Stimulated activated CD8-positive, alpha-beta memory T cell treated with anti-CD3 and anti-CD28 coated beads, Interleukin-7, amount 100 ng/mL, for 4 hours (primary cell): ENCODE measurements at regions not wholly inside any gene's neighbourhood (a gene's known extent, or its start where the extent isn't known, plus 50 kb on each side); places are given as distances from the start of the nearest gene placed in this dataset.

Experiments used
- DNase-seq, 2 donors: peaks; one replicate each; pipeline ENCODE4 v3.0.0-alpha.2; 2020; ENCODE audit warnings: low read depth in 2 of 2

DNA sequence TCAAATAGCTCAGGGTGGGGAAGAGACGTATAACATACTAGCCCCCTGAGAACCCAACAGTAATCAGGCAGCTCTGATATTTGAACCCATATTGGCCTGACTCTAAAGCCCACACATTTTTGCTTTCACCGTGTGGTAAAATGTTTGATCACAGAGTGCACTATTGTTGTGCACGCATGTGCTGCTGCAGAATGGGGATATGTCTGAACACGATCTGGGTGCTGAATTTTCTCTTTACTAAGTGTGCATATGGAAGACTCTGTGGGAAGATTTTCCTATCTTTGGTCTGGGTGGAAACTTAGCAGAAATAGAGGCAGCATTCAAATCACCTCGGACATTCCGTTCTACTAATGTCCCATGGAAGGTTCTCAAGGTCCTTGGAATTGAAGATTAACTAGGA lies 800.1 kb downstream of the TFAP2A start:
- DNase-seq = no peak

DNA sequence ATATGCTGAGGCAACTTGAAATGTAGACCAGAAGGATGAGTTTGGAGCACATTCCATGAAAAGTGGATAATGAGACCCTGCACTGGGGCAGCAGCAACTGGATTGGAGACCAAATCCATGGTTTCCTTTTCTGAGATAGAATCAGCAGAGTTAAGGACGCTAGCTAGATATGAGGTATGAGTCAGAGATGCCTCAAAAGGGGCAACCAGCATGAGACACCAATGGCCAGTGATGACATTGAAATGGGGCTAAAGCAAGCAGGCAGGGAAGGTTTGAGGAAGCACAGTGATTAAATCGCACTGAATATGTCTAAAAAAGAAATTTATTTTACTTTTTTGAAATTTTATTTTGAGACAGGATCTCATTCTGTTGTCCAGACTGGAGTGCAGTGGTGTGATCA lies 802.4 kb downstream of the TFAP2A start:
- DNase-seq = no peak

DNA sequence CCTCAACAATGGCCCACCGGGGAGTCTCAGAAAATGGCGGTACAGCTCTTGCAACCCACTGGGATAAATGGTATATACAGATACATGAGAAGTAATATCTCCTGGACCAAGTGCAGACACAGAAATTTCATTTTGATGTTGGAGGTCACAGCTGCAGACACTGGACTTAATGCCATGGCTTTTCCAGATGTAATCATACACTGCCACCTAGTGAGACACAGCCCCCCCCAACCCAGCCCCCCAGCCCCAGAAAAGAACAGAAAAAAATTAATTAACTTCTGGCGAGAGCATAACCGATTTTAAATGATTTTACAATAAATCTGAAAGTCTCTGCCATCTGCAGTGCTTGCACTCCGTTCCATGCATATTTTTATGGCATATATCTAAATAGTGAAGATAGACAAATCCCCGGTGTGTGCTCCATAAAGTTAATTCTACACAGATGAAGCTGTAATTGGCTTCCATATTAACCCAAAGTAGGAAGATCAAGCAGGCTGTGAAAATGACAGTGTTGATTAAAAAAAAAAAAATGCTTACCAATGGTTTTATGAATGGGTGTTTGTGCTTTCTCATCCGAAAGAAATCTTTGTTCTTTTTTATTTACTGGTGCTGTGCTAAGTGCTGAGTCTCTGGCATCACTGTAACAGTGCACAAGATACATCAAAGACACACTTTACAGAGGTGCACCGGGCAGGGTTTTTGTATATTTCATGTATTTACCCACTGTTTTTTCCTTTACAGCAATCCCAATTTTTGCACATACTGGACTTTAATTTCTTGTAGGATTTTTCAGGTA lies 804.1 kb downstream of the TFAP2A start:
- DNase-seq = no peak

DNA sequence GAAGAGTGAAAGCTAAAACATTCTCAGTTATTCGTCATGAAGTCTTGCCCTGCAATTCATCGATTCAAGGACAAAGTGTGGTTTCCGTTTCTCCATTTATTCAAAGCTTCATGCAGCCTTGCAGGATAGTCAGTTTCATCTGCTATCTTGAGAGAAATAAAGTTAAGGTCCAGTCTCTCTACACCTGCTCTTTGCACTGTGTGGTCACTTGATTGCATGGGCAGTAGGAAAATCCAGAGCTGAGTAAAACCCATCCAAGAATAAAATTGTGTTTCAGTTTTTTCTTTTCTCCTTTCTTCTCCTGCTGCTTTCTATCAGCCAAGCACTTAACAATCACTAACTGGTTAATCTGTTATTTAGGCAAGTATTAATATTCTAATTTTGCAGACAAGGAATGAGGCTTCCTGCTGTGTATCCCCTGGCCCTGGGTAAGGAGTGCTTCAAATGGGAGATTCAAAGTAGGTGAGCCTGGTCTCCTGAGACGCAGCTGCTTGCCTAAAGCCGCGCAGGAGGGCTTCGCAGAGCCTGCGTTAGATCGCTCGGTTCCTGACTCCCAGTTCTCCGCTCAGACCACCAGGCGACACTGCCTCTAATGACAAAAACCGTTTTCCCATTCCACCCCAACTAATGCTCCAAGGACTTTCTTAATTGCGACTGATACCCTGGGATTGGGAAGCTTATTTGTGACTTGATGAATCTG lies 808.3 kb downstream of the TFAP2A start:
- no peak for DNase-seq

DNA sequence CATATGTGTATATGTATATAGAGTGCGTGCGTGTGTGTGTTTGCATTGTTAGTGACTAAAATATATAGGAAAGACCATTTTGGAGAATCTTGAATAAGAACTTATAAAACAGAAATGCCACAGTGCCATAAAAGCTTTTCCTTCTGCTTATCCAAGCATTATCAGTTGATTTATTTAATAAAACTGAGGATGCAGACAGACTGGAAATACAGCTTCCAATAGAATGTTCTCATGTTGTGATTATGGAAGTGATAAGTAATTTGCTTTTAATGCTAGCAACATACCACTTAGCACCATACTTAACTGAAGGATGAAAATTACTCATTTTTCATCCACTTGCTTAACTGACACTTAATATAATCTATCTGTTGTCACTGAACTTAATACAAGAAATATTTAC lies 820.1 kb downstream of the TFAP2A start:
- no peak for DNase-seq

DNA sequence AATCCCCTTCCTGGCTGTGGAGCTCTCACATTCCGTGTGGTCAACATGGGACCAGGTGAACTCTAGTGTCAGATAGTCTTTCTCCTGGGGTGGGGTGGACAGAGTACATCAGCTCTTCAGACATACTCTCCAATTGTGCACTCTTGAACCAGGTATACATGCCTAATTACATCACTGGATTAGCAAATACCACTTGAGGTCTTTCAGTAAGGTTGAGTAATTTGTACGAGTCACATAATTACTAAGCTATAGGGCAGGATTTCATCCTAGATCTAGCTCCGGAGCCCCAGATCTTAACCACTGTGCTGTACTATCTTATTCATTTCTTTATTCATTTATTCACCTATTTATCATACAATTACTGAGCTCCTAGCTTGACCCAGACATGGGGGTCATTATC lies 821.3 kb downstream of the TFAP2A start:
- no peak for DNase-seq

DNA sequence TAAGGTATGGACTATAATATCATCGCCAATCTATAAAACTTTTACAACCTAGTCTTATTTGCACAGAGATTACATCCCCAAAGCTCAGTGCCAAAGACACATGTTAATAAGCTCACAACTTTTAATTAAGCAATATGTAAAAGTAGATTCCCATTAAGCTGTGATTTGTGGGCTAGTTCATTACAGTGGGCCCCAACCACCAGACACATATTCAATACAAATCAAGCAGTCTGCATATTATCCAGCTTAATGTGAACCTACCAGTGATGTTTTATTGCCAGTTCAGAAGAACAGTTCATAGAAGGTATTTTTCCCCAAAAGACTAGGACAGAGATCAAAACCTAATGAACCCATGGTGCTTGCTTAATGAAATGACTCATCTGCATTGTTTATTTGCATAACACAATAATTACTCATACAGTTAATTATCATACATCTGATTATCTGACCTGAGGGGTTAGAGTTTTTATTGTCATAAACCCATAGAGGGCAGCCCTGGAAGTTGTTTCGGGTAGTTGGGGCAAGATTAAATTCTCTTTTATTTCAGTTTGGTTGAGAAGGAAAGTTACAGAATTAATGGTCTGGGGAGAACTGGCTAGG lies 831.0 kb downstream of the TFAP2A start:
- DNase-seq = no peak

DNA sequence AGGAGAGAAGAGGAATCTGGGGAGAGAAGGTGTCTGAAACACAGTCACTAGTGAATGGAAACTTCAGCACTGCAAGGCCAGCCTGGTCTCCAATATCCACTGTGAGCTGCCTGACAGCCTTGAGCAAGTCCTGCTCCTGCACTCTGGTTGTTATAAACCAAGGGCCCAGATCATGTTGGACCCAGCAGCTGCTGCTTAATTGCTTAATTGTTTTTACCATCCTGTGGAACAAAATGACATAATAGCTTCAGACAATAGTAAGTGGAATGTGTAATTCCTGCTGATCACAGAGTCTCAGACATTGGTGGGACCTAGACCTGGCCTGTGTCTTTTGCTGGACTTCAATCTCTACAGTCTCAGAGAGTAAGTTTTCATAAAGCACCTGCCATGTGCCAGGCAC lies 833.7 kb downstream of the TFAP2A start:
- no peak for DNase-seq

DNA sequence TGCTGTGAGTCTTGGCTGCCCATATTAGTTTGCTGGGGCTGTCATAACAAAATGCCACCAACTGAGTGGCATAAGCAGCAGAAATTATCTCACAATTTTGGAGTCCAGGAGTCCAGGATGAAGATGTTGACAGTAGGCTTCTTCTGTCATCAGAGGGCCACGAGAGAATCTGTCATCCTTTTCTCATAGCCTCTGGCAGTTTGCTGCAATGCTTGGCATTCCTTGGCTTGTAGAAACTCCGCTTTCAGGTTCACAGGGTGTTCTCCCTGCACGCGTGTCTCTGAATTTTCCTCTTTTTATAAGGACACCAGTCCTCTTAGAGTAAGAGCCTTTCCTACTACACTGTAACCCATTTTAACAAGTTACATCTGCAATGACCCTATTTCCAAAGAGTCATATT lies 838.4 kb downstream of the TFAP2A start:
- no peak for DNase-seq

DNA sequence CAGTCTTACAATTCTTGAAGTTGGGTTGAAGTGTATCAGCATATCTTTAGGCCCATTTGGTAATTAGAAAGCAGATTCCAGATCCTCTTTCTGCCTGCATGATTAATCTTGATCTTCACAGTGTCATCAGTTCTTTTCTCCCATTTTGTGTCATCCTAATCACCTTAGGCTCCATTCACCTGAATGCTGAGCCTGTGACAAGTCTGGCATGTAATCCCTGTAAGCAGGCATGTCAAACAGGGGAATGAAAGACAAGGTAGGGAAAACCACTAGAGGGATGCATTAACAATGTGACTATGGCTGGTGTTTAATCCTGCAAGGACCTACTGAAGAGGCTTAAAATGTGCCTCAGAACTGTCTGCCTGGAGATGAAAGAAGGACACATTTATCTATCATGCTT lies 848.8 kb downstream of the TFAP2A start:
- no peak for DNase-seq

DNA sequence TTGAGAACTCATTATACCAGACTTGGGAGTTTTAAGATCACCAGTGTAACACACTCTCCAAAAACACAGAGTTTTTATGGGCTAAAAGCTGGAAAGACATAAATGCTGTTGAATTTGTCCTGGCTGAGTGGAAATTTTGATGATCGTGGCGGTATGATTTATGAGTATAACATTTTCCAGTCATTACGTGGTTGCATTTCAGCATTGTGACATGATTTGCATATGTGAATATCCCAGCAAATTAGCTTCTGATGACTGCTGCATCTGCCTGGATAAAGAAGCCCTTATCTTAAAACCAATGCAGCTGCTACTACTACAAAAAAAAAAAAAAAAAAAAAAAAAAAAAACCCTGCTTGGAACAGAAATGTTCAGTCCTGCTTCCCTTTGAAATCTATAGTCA lies 850.9 kb downstream of the TFAP2A start:
- no peak for DNase-seq

DNA sequence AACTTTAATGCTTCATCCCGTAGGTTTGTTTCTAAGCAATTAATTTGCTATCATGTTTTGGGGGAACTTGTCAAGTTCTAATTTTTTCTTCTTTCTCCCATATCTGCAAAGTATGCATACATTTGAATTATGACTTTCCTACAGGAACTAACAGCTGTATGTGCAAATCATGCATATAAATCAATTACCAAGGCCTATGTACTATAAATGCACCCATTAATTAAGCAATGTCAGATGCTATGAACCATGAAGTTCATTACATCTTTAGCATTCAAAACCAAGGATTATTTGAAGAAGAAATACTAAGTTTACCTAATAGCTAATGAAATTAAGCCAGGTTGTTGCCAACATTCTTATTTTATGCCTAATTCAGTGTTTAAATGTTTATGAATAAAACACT lies 851.3 kb downstream of the TFAP2A start:
- DNase-seq = no peak

DNA sequence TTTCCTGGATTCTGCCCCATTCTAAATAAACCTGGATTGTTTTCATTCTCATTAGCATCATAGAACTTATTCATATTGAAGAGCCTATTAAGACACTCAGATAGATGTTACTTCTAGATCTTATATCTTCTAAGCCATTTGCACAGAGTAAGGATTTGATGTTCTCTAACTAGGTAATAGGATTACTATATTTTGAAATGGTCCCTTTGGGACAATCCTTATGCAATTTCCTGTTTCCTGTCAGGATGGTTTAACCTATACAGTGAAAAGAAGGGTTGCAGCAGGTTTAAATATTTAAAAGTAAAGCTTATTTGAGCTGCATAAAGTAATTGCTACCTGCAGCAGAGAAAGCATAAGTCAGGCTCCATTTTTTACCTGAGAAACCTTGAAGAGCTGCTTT lies 860.1 kb downstream of the TFAP2A start:
- DNase-seq = no peak

DNA sequence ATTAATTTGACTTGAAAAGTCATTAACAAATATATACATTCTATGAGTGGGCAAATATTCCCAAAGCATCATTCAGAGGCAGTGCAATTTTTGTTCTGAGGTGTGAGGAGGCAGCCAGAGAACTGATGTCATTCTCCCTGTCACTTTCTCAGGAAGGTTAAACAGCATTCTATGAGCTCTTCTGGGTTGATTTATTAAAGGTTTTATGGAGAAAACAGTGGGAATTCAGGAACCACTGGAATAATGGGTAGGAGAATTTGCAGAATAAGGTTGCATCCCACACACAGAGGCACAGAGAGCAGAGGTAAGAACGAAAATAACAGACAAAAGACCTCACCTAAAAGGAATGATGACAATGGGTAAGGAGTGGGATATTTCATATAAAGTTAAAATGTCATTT lies 860.6 kb downstream of the TFAP2A start:
- no peak for DNase-seq

DNA sequence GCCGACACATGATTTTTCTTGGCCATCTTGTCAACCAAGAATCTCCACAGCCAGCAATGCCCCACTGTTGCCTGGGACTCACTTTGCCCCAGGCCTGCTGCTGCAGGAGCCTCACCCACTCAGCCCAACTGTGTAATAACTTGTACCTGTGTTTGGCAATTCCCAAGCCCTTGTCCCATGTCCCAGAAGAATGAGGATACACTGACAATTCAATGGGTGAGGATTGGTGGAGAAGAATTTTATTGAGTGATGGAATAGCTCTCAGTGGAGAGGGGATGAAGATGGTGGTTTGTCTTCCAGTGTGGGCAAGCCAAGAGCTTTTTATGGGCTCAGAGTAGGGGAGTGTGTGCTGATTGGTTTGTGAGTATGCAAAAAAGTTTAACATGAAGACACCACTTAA lies 861.9 kb downstream of the TFAP2A start:
- no peak for DNase-seq

DNA sequence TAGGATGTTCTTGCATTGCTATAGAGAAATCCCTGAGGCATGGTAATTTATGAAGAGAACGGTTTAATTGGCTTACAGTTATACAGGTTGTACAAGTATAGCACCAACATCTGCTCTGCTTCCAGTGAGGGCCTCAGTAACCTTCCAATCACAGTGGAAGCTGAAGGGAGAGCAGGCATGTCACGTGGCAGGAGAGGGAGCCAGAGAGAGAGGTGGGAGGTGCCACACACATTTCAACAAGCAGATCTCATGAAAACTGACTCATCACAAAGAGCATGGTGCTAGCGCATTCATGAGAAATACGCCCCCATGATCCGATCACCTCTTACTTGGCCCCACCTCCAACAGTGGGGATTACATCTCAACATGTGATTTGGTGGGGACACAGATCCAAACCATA lies 871.2 kb downstream of the TFAP2A start:
- DNase-seq = no peak

DNA sequence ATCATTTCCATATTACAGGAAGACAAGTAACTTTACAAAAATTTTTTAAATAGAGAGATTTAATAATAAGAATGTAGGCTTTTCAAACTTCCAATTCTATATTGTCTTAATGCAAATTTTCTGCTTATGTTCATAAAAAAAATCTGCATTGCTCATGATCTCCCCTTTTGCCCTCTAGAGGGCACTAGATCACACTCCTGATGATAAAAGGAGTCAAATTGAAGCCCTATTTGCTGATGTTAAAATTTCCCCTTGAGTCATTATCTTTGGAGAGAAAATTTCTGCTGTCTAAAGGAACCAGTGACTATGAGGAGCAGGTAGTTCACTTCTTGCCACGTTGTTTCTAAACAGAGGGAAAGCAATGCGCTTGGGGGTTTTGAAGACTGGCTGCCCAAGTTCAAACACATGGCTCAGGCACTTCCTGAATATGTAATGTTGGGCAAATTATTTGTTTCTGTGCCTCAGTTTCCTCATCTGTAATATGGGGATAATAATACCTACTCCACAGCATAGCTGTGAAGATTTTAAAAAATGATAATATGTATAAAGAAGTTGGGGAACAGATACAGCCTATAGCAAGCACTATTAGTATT lies 874.2 kb downstream of the TFAP2A start:
- DNase-seq = no peak

DNA sequence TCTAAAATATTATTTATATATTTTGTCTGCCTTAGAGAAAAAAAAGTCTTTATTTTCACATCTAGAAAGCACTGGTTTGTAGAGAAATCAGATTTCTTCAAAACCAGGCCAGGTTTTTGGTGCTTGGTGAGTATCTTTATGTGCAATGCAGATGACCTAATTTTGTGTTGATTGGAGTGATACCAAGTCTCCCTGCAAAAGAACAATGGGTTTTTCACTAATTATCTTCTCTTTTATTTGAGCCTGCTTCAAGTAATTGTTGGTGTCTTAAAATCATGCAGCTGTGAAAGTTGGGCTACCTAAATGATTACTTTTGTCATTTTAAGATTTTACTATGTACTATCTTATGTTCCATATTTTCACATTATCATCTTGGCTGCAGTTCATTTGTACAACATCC lies 874.7 kb downstream of the TFAP2A start:
- no peak for DNase-seq

DNA sequence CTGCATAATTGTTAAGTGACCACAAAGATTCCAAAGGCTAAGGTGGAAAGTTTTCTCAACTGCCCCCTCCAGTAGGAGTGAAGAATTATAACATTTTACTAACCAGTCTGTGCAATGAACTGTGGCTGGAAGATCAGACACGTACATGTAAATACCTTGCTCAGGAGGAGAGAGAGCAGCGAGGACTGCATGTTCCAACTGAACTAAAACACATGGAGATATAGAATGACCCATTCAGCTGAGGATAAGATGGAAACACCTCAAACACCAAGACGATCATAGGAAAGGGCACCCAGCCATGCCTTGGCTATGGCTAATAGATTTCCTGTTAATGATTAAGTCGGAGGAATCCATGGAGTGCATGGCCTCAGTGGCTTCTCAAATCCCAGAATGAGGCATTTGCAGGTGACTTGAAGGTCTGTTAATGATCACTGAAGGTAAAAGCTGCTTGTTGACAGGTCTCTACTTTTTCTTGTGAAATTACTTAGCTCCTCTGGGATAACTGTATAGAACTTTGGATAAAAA lies 875.6 kb downstream of the TFAP2A start:
- no peak for DNase-seq

DNA sequence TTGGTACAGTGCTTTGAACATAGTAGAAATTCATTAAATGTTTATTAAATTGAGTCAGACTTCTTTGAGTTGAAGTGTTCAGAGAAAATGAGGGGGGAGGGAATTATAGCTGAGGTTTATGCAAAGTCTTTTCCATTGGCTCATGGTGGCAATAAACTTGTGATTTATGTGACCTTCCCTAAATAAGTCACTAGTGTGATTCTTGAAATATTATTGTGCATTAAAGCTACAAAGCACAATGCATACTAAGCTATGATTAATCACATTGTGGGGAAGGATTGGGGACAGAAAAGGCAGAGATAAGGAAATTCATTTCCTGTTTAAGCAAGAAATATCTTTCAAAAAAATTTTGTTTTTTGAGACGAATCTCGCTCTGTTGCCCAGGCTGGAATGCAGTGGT lies 877.5 kb downstream of the TFAP2A start:
- DNase-seq = no peak

DNA sequence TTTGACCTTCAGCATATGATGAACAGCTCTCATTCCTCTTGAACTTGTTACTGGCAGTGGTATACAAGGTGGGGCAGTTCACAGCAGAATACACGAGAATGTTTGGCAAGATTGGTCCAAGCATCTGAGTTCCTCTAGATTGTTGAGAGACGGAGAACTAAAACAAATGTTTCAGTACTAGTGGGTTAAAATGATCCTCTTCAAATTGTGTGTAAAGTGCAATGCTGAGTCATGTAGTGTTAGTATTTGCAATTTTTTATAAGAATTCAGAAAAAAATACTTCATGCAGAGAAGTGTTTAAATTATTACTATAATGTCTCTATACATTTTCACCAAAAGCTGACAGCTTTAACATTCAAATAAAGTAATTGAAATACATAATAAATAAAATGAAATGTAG lies 879.8 kb downstream of the TFAP2A start:
- no peak for DNase-seq
